ENCODE measurements at regions not wholly inside any gene's neighbourhood (a gene's known extent, or its start where the extent isn't known, plus 50 kb on each side); places are given as distances from the start of the nearest gene placed in this dataset.

GRCh38 chr10:31754803-31755624 is 173.6 kb downstream of the ARHGAP12 start:
- H2AFZ ChIP-seq, result no peak overlapping the region
- H3K79me2 ChIP-seq, result no peaks in the 10 kb centered on the region
- DNase-seq (ENCODE audit: low spot score), result no peak
- WGBS (ENCODE audit: low lambda C conversion rate, missing lambda C conversion rate), result 62% methylated on average over 14 of the region's 14 CpGs
- no peak for TF ChIP-seq EZH2 (IDR thresholded peaks at IDR 0.05; ENCODE audit: borderline replicate concordance)
- TF ChIP-seq EZH2phosphoT487 (IDR thresholded peaks at IDR 0.05; ENCODE audit: low read depth, severe bottlenecking, unreplicated experiment), result no peak
- TF ChIP-seq, protein P1, sequence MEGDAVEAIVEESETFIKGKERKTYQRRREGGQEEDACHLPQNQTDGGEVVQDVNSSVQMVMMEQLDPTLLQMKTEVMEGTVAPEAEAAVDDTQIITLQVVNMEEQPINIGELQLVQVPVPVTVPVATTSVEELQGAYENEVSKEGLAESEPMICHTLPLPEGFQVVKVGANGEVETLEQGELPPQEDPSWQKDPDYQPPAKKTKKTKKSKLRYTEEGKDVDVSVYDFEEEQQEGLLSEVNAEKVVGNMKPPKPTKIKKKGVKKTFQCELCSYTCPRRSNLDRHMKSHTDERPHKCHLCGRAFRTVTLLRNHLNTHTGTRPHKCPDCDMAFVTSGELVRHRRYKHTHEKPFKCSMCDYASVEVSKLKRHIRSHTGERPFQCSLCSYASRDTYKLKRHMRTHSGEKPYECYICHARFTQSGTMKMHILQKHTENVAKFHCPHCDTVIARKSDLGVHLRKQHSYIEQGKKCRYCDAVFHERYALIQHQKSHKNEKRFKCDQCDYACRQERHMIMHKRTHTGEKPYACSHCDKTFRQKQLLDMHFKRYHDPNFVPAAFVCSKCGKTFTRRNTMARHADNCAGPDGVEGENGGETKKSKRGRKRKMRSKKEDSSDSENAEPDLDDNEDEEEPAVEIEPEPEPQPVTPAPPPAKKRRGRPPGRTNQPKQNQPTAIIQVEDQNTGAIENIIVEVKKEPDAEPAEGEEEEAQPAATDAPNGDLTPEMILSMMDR (IDR thresholded peaks at IDR 0.05; ENCODE audit: poor library complexity), result no peak
- H3K9me2 ChIP-seq (replicated peaks; ENCODE audit: insufficient read depth), result no peaks in the 10 kb centered on the region
- no peaks in the 10 kb centered on the region for H3K36me3 ChIP-seq (replicated peaks; ENCODE audit: insufficient read depth, low read depth)
- no peaks in the 10 kb centered on the region for H3K27me3 ChIP-seq
- H3K4me2 ChIP-seq, result no peak overlapping the region
- peaks cover 6% of the 10 kb centered on the region for H3K4me1 ChIP-seq (ENCODE audit: insufficient read depth)
- no peak overlapping the region for H3K4me3 ChIP-seq
- no peaks in the 10 kb centered on the region for H4K20me1 ChIP-seq (ENCODE audit: insufficient read depth, poor library complexity, severe bottlenecking)
- H3K27ac ChIP-seq, result no peak overlapping the region
- H3K9me3 ChIP-seq (ENCODE audit: low read depth), result no peaks in the 10 kb centered on the region

DNA sequence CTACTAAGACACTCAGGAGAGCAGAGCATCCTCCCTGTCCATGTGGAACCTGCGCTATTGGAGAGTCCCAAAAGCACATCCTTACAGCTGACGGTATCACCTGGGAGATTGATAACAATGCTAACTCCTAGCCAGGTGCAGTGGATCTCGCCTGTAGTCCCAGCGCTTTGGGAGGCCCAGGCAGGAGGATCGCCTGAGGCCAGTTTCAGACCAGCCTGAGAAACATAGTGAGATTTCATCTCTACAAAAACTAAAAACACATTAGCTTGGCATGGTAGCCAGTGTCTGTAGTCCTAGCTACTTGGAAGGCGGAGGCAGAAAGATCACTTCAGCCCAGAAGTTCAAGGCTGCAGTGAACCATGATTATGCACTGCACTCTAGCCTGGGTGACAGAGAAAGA is 174.9 kb downstream of the ARHGAP12 start:
- H3K9me3 ChIP-seq (ENCODE audit: low read depth), result no peaks in the 10 kb centered on the region
- H3K79me2 ChIP-seq, result no peaks in the 10 kb centered on the region
- TF ChIP-seq EZH2 (IDR thresholded peaks at IDR 0.05; ENCODE audit: borderline replicate concordance) (no peak), EZH2phosphoT487 (IDR thresholded peaks at IDR 0.05; ENCODE audit: low read depth, severe bottlenecking, unreplicated experiment) (no peak)
- TF ChIP-seq, protein P1 (IDR thresholded peaks at IDR 0.05; ENCODE audit: poor library complexity), result no peak
- no peak overlapping the region for H3K27ac ChIP-seq
- H4K20me1 ChIP-seq (ENCODE audit: insufficient read depth, poor library complexity, severe bottlenecking), result no peaks in the 10 kb centered on the region
- no peak overlapping the region for H2AFZ ChIP-seq
- H3K36me3 ChIP-seq (replicated peaks; ENCODE audit: insufficient read depth, low read depth), result no peaks in the 10 kb centered on the region
- WGBS (ENCODE audit: low lambda C conversion rate, missing lambda C conversion rate), result 96% methylated on average over 6 of the region's 6 CpGs
- peaks cover 13% of the 10 kb centered on the region for H3K4me1 ChIP-seq (ENCODE audit: insufficient read depth)
- no peak overlapping the region for H3K4me2 ChIP-seq
- no peaks in the 10 kb centered on the region for H3K27me3 ChIP-seq
- no peak for DNase-seq (ENCODE audit: low spot score)
- no peak overlapping the region for H3K4me3 ChIP-seq
- H3K9me2 ChIP-seq (replicated peaks; ENCODE audit: insufficient read depth), result no peaks in the 10 kb centered on the region

GRCh38 chr10:31752170-31752569 is 176.5 kb downstream of the ARHGAP12 start:
- Histone ChIP-seq H3K9me3 (ENCODE audit: low read depth) (no peaks in the 10 kb centered on the region), H4K20me1 (ENCODE audit: insufficient read depth, poor library complexity, severe bottlenecking) (no peaks in the 10 kb centered on the region), H3K27me3 (no peaks in the 10 kb centered on the region), H3K27ac (no peak overlapping the region), H3K4me1 (ENCODE audit: insufficient read depth) (peaks cover 11% of the 10 kb centered on the region), H3K4me2 (no peak overlapping the region), H3K4me3 (no peak overlapping the region), H2AFZ (no peak overlapping the region), H3K9me2 (replicated peaks; ENCODE audit: insufficient read depth) (no peaks in the 10 kb centered on the region), H3K36me3 (replicated peaks; ENCODE audit: insufficient read depth, low read depth) (no peaks in the 10 kb centered on the region), H3K79me2 (no peaks in the 10 kb centered on the region)
- no peak for DNase-seq (ENCODE audit: low spot score)
- TF ChIP-seq, protein P1 (IDR thresholded peaks at IDR 0.05; ENCODE audit: poor library complexity), result no peak
- 95% methylated on average over 1 of the region's 1 CpG for WGBS (ENCODE audit: low lambda C conversion rate, missing lambda C conversion rate)

All from hepatocyte (in vitro differentiated cells).